ENCODE measurements at regions not wholly inside any gene's neighbourhood (a gene's known extent, or its start where the extent isn't known, plus 50 kb on each side); places are given as distances from the start of the nearest gene placed in this dataset.

DNA sequence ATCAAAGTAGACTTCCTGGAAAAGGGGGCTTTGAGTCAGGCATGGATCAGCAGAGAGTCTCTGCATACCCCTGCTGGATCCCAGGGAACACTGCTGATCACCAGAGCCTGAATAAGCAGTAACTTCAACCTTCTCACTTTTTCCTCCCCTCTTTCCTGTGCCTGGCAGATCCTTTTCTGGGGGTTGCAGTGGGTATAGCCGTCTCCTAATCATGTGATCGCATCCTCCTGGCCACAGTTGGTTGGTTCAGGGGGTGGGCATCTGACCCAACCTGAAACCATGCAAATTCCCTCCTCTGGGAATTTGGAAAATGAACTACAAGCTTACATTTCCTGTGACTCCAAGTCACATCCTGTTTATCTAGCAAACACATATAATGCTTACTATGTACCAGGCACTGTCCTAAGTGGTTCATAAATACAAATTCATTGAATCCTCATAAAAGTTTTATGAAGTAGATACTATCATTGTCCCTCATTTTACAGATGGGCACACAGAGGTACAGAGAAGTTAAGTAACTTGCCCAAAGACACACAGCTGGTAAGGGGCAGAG lies 120.3 kb downstream of the AXIN2 start:
- no peak for TF ChIP-seq CTCF (IDR thresholded peaks at IDR 0.05)
- TF ChIP-seq POLR2A (IDR thresholded peaks at IDR 0.05) = no peak
